OCI-LY1 (cell line): ENCODE measurements at regions not wholly inside any gene's neighbourhood (a gene's known extent, or its start where the extent isn't known, plus 50 kb on each side); places are given as distances from the start of the nearest gene placed in this dataset.

Experiments
- H2AFZ ChIP-seq: fragments of 200-600 bp; sonication (generic), shearing (Covaris generic); 2 replicates; pipeline ENCODE4 v1.6.0; 2014; ENCODE audit warnings: antibody characterized with exemption, mild to moderate bottlenecking, low read length
- H3F3A ChIP-seq: fragments of 200-600 bp; sonication (generic), shearing (Covaris generic); 2 replicates; pipeline ENCODE4 v1.6.0; 2014; ENCODE audit warnings: mild to moderate bottlenecking, antibody characterized with exemption, low read length, moderate library complexity; ENCODE audit not compliant: insufficient read depth
- H3K27ac ChIP-seq: fragments of 200-600 bp; sonication (generic); 2 replicates; pipeline ENCODE4 v1.5.1; 2014; ENCODE audit warnings: low read length, mixed run types, mild to moderate bottlenecking, low read depth; ENCODE audit not compliant: poor library complexity, severe bottlenecking
- H3K27me3 ChIP-seq: fragments of 200-600 bp; sonication (generic); 2 replicates; pipeline ENCODE4 v1.6.0; 2014; ENCODE audit warnings: antibody characterized with exemption, mild to moderate bottlenecking, low read length, moderate library complexity; ENCODE audit not compliant: insufficient read depth
- H3K36me3 ChIP-seq: fragments of 200-600 bp; sonication (generic); 2 replicates; pipeline ENCODE4 v1.6.1; 2014; ENCODE audit warnings: mild to moderate bottlenecking, antibody characterized with exemption, low read length, moderate library complexity, mixed read lengths; ENCODE audit not compliant: insufficient read depth
- H3K4me1 ChIP-seq: fragments of 200-600 bp; sonication (generic); 2 replicates; pipeline ENCODE4 v1.5.1; 2014; ENCODE audit warnings: mild to moderate bottlenecking, low read length, moderate library complexity; ENCODE audit not compliant: insufficient read depth, severe bottlenecking
- H3K4me2 ChIP-seq: fragments of 200-600 bp; sonication (generic), shearing (Covaris generic); 2 replicates; pipeline ENCODE4 v1.6.1; 2014; ENCODE audit warnings: low read length
- H3K4me3 ChIP-seq: fragments of 200-600 bp; sonication (generic); 2 replicates; pipeline ENCODE4 v1.5.1; 2014; ENCODE audit warnings: low read length, low read depth, mild to moderate bottlenecking, mixed read lengths; ENCODE audit not compliant: poor library complexity, severe bottlenecking
- H3K79me2 ChIP-seq: fragments of 200-600 bp; shearing (Covaris generic); 2 replicates; pipeline ENCODE4 v1.6.1; 2016; ENCODE audit warnings: mixed run types, low read length, mixed read lengths; ENCODE audit not compliant: insufficient read depth
- H3K9ac ChIP-seq: fragments of 200-600 bp; sonication (generic), shearing (Covaris generic); 2 replicates; pipeline ENCODE4 v1.6.1; 2014; ENCODE audit warnings: mild to moderate bottlenecking, low read length, mixed read lengths
- H3K9me2 ChIP-seq: fragments of 200-600 bp; sonication (generic), shearing (Covaris generic); 2 replicates; pipeline ENCODE4 v1.6.1; 2014; ENCODE audit warnings: low read depth, mild to moderate bottlenecking, low read length, mixed read lengths
- H3K9me3 ChIP-seq: fragments of 200-600 bp; shearing (Covaris generic); 2 replicates; pipeline ENCODE4 v1.6.1; 2014; ENCODE audit warnings: low read length, mixed read lengths
- H4K20me1 ChIP-seq: fragments of 200-600 bp; sonication (generic), shearing (Covaris generic); 2 replicates; pipeline ENCODE4 v1.6.0; 2016; ENCODE audit warnings: mild to moderate bottlenecking, low read length; ENCODE audit not compliant: insufficient read depth
- CTCF ChIP-seq: fragments of 200-600 bp; sonication (generic), shearing (Covaris generic); IDR thresholded peaks from 2 replicates; pipeline ENCODE4 v1.5.1; 2017; ENCODE audit warnings: mild to moderate bottlenecking, antibody characterized with exemption, low read length, moderate library complexity, mixed read lengths
- EZH2 ChIP-seq: fragments of 200-600 bp; sonication (generic), shearing (Covaris generic); IDR thresholded peaks from 2 replicates; pipeline ENCODE4 v1.8.0; 2017; ENCODE audit warnings: borderline replicate concordance, mixed run types, mild to moderate bottlenecking, antibody characterized with exemption, low read length, moderate library complexity, mixed read lengths

GRCh38 chr6:15882915-15883314 lies 220.1 kb upstream of the DTNBP1 start:
- Histone ChIP-seq H2AFZ (no peak overlapping the region), H3K36me3 (no peaks in the 10 kb centered on the region), H4K20me1 (no peaks in the 10 kb centered on the region), H3K79me2 (no peaks in the 10 kb centered on the region), H3K9me2 (no peaks in the 10 kb centered on the region), H3K4me1 (peaks cover 37% of the 10 kb centered on the region), H3K4me3 (no peak overlapping the region), H3F3A (no peaks in the 10 kb centered on the region; the same call in 1 of the 2 replicates), H3K4me2 (no peak overlapping the region), H3K9me3 (no peaks in the 10 kb centered on the region; the same call in 1 of the 2 replicates), H3K27ac (no peak overlapping the region), H3K9ac (no peak overlapping the region), H3K27me3 (no peaks in the 10 kb centered on the region)
- TF ChIP-seq EZH2 (no peak), CTCF (no peak)

- Histone ChIP-seq H3K4me2 (no peak overlapping the region), H3K9me3 (no peaks in the 10 kb centered on the region; the same call in 1 of the 2 replicates), H3K27me3 (no peaks in the 10 kb centered on the region), H3K27ac (no peak overlapping the region), H3F3A (no peaks in the 10 kb centered on the region), H3K79me2 (no peaks in the 10 kb centered on the region), H4K20me1 (no peaks in the 10 kb centered on the region), H3K9me2 (no peaks in the 10 kb centered on the region), H3K9ac (no peak overlapping the region), H3K4me3 (no peak overlapping the region), H3K36me3 (no peaks in the 10 kb centered on the region), H2AFZ (no peak overlapping the region), H3K4me1 (peaks cover 31% of the 10 kb centered on the region)
- no peak for TF ChIP-seq EZH2
- TF ChIP-seq CTCF: no peak
These were observed 219.5 kb upstream of the DTNBP1 start for GRCh38 chr6:15882345-15882744.

- H3K4me2 ChIP-seq: no peak overlapping the region
- H3K36me3 ChIP-seq: no peaks in the 10 kb centered on the region
- H2AFZ ChIP-seq: no peak overlapping the region
- H3K9me3 ChIP-seq: no peaks in the 10 kb centered on the region; the same call in 1 of the 2 replicates
- peaks cover 28% of the 10 kb centered on the region for H3K4me1 ChIP-seq
- no peaks in the 10 kb centered on the region for H3F3A ChIP-seq
- H3K9ac ChIP-seq: no peak overlapping the region
- no peaks in the 10 kb centered on the region for H3K27me3 ChIP-seq
- no peaks in the 10 kb centered on the region for H4K20me1 ChIP-seq
- no peaks in the 10 kb centered on the region for H3K79me2 ChIP-seq
- H3K4me3 ChIP-seq: no peak overlapping the region
- no peak overlapping the region for H3K27ac ChIP-seq
- TF ChIP-seq CTCF (no peak), EZH2 (no peak)
- H3K9me2 ChIP-seq: no peaks in the 10 kb centered on the region
These were observed 218.3 kb upstream of the DTNBP1 start for GRCh38 chr6:15881150-15881549.
